ENCODE measurements at regions not wholly inside any gene's neighbourhood (a gene's known extent, or its start where the extent isn't known, plus 50 kb on each side); places are given as distances from the start of the nearest gene placed in this dataset.

DNA sequence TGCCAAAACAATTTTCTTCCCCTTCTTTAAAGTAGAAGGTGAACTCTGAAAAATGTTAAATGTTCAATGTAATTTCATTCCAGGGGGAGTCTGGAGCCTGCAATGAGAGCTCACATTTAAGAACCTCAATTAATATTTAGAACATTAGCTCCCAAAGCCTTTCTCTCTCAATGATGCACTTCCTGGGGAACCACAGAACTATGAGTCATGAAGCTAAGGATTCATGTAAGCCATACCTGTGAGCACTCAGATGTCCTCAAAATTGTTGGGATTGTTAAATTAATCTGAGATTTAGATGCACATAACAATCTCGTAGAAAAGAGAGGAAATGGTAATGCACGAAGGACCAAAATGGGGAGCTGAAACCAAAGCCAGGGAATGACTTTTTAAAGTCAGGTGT, 244.2 kb upstream of the LRIG1 start (continued):
- TF ChIP-seq POLR2AphosphoS5 (IDR thresholded peaks at IDR 0.05; ENCODE audit: low read depth, low read length) (no peak), MAFK (IDR thresholded peaks at IDR 0.05; ENCODE audit: low read depth, low read length) (no peak), E2F6 (IDR thresholded peaks at IDR 0.05) (no peak), SUZ12 (IDR thresholded peaks at IDR 0.05; ENCODE audit: low read length) (no peak)
- TF ChIP-seq, protein P1, sequence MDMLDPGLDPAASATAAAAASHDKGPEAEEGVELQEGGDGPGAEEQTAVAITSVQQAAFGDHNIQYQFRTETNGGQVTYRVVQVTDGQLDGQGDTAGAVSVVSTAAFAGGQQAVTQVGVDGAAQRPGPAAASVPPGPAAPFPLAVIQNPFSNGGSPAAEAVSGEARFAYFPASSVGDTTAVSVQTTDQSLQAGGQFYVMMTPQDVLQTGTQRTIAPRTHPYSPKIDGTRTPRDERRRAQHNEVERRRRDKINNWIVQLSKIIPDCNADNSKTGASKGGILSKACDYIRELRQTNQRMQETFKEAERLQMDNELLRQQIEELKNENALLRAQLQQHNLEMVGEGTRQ (IDR thresholded peaks at IDR 0.05; ENCODE audit: low read length), result no peak

Data from H1 (cell line).